GM21528 (cell line): ENCODE measurements at regions not wholly inside any gene's neighbourhood (a gene's known extent, or its start where the extent isn't known, plus 50 kb on each side); places are given as distances from the start of the nearest gene placed in this dataset.

Source experiments
- ATAC-seq: cut with Tn5 transposase; IDR thresholded peaks from one replicate; pipeline ENCODE4 v1.9.1; 2021; ENCODE audit warnings: mild to moderate bottlenecking, moderate library complexity; ENCODE audit not compliant: unreplicated experiment, low FRiP score

DNA sequence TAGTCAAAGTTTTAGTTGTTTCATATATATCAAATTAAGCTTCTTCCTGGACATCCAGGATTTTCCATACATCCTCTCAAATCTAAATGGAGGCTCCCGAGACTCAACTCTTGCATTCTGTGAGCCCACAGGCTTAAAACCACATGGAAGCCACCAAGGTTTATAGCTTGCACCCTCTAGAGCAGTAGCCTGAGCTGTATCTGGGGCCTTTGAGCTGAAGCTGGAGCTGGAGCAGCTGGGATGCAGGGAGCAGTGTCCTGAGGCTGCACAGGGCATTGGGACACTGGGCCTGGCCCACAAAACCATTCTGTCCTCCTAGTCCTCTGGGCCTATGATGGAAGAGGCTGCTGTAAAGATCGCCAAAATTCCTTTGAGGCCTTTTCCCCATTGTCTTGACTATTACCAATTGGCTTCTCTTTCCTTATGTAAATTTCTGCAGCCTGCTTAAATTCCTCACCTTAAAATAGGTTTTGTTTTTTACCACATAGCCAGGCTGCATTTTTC, 151.0 kb downstream of the COX7C start:
- ATAC-seq, result no peak

DNA sequence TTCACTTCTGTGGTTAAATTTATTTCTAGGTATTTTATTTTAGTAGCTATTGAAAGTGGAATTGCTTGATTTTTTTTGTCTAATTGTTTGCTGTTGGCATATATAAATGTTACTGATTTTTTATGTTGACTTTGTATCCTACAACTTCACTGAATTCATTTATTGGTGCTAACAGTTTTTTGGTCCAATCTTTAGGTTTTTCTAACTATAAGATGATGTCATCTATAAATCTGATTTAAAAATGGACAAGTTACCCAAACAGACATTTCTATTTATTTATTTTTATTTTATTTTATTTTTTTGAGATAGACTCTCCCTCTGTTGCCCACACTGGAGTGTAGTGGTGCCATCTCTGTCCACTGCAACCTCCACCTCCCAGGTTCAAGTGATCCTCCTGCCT, 162.3 kb downstream of the COX7C start:
- ATAC-seq, result no peak

- no peak for ATAC-seq
Measured at GRCh38 chr5:86786955-86787354, 169.2 kb downstream of the COX7C start.

- no peak for ATAC-seq
Measured at GRCh38 chr5:86795659-86796058, 177.9 kb downstream of the COX7C start.

GRCh38 chr5:86797677-86798076, 179.9 kb downstream of the COX7C start:
- ATAC-seq, result no peak

GRCh38 chr5:86806206-86806605, 188.5 kb downstream of the COX7C start:
- ATAC-seq, result no peak

DNA sequence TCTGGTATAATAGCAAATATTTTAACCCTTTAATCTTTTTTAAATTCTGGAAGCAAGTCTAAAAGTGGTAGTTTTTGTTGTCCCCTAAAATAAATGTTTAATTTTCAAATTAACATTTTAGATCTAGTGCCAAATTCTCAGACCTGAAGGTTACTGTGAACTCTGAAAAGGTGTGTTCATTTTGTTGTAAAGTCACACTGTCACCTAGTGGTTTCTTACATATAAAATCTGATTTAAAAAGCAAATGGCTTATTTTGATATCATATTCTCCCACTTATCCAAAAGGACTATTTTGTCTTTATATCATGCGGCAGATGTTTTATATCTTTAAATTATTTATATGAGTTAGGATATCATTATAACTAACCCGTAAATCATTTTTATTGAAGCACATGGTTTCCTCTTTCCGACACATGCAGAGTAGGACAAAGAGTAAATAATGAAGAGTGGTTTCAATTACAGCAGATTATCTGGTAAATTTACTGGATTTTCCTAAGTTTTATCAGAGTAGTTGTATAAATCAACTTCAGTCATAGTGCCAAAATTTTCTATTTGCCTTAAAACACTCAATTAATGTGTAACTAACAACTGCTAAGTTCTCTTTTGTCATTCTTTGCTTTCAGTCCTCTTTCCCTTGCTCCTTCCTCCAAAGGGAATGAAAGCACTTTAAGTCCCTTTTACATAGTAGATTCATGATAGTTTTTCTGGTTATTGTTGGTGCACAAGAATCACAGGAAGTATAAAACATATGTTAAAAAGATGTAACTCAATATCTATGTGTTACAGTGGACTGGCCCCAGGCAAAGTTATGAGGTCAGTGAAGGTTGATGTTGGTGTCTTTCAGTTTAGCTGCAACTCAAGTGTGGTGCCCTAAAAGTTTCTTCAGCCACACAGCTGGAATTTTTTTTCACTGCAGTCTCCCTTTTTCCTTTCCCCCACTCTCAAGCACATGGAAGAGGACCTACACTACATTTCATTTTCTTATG, 189.6 kb downstream of the COX7C start:
- no peak for ATAC-seq

- no peak for ATAC-seq
Measured at GRCh38 chr5:86814315-86814714, 196.6 kb downstream of the COX7C start.

DNA sequence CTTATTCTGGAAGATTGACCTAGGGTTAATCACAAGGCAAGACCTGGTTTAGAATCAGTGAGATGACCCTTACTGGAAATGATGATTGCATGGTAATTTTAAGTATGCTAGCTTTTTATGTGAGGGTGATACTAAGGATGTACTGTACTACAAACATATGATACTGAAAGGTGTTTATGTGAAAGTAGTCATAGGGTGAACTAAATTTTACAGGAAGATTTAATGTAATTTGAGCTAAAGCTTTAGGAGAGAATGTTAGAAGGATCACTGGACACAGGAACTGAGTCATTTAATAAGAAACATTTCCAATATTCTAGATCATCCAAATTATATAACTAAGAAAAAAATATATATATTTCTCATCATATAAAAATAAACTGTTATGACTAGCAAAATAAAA, 197.2 kb downstream of the COX7C start:
- no peak for ATAC-seq

- no peak for ATAC-seq
Measured at GRCh38 chr5:86824637-86825036, 206.9 kb downstream of the COX7C start.

GRCh38 chr5:86831128-86831527, 213.4 kb downstream of the COX7C start:
- no peak for ATAC-seq

- no peak for ATAC-seq
Measured at GRCh38 chr5:86833868-86834267, 216.1 kb downstream of the COX7C start.

DNA sequence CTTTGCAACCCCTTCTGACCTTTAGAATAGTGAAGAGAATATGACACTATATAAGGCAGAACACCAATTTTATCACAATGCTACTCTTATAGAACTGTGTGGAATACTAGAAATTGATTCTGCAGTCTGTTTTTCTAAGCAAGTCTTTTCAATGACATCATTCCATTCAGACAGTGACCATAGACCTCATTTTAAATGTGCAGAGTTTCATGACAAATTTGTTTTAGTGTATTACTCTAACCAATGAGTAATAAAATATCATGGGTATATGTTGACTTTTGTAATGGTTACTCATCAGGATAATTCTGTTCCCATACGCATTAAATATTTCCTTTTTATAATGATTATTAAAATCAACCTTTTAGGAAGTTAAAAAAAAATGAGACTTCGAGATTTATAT, 219.9 kb downstream of the COX7C start:
- no peak for ATAC-seq

DNA sequence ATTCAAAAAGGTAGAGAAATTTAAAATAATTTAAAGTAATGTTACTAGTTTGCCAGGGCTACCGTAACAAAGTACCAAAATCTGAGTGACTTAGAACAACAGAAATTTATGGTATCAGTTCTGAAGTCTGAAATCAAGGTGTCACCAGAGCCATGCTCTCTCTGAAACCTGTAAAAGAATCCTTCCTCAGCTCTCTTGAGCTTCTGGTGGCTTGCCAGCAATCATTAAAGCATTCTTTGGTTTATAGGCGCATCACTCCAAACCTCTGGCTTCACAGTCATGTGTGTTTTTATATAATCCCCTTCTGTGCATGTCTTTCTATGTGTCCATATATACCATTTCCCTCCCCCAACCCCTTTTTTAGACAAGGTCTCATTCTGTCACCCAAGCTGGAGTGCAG, 220.3 kb downstream of the COX7C start:
- ATAC-seq, result no peak

- no peak for ATAC-seq
Measured at GRCh38 chr5:86841000-86841644, 223.4 kb downstream of the COX7C start.

DNA sequence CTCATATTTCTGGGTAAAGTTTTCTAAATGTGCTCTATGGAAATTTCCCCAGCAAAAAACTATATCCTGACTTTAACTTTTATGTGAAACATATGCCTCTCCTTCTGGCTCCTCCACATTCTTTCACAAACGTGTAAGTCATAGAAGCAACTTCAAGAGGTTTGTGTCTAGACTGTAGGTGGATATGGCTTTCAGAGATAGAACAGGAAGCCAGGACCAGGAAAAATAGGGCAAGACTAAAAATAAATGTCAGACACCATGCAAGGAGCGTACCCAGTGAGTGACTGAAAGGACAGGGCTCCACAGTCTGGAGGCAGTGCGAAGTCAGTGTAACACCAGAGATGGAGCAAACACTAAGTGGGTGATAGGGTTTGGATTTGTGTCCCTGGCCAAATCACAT, 240.7 kb downstream of the COX7C start:
- ATAC-seq, result no peak

DNA sequence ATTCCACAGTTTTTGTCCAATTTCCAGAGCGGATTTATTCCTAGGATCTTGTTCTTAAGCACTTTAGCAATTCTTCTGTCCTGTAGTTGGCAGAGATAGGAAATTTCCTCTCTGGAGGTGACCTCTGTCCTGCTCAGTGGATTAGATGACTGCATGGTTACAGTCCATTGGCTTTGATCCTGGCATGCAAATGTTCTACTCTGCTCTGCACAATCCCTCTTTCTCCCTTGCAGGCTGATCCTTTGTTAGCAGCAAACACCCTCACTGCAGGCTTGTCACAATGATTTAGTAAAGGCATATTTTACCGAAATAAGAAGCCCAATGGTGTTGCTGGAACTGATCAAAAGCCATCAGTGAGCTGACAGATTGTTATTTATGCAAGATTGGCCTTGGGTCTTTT, 243.8 kb downstream of the COX7C start:
- no peak for ATAC-seq

- no peak for ATAC-seq
Measured at GRCh38 chr5:86862093-86862492, 244.4 kb downstream of the COX7C start.

DNA sequence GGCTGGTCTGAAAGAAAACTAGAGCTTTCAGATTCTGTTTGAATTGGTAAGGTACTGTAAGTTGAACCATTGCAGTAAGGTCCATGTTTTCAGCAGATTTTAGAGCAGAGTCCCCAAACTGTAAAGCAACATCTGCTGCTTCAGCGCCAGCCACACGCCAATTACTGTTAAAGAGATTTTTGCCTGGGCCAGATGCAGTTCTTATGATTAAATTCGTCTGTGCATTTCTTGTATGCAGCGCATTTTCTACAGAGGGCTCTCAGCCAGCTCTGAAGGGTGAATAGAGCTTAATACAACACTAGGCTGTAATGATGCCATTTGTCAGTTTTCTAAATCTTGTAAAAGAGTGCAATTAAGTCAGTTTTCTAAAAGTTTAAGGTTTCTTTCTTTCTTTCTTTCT, 246.3 kb downstream of the COX7C start:
- ATAC-seq, result no peak

DNA sequence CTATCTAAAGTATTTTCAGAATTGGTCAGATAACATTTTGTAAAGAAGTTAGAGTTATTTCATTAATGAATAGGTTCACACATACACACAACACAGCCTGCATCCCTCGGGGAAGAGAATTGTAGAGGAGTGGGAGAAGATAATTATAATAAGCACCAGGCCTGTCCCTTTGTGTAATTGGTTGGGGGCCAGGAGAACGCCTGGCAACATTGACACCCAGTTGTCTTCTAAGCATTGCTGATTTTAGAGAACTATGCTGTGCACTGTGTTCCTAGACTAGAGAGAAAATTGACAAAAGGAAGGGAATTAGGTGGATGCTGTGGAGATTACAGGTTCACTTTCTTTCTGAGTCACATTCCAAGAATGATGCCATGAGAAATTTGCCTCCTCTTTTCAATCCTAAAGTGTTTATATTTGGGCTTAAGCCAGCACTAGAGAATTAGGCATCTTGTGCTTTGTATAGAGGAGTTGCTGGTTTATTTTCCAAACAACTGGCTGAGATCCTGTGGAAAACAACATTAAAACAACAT, 247.6 kb downstream of the COX7C start:
- no peak for ATAC-seq

- ATAC-seq, result no peak
Measured at GRCh38 chr5:86866036-86866435, 248.3 kb downstream of the COX7C start.
